MV-4-11 (cell line): ENCODE measurements at regions not wholly inside any gene's neighbourhood (a gene's known extent, or its start where the extent isn't known, plus 50 kb on each side); places are given as distances from the start of the nearest gene placed in this dataset.

Source experiments
- DNase-seq: peaks from one replicate; lab custom pipeline; 2025; lab: John Stamatoyannopoulos, UW

GRCh38 chr3:146912241-146913015, 307.3 kb upstream of the PLSCR5 start:
- no peak for DNase-seq

DNA sequence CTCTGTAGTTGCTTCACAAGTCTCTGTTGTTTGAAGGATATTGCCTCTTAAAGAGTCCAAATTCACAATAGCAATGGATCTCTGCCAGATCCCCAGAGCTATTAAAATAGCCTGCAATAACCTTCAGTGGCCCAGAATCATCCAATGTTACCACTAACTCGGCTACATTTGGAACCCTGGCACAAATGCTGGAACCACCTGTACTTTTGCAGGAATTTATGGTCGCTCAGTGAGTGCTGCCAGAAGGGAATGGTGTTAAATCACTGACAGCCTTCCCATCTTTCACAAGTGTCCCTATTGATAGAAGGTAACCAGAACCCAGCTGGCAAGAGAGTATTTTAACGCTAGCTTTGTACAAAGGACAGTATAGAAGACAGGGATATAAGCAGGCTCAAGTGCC, 298.8 kb upstream of the PLSCR5 start:
- DNase-seq, result no peak

- DNase-seq, result no peak
These were observed 294.0 kb upstream of the PLSCR5 start for GRCh38 chr3:146899171-146899570.

- no peak for DNase-seq
These were observed 291.6 kb upstream of the PLSCR5 start for GRCh38 chr3:146896711-146897110.

GRCh38 chr3:146895026-146895749, 290.0 kb upstream of the PLSCR5 start:
- no peak for DNase-seq

- no peak for DNase-seq
These were observed 289.3 kb upstream of the PLSCR5 start for GRCh38 chr3:146894406-146894805.

DNA sequence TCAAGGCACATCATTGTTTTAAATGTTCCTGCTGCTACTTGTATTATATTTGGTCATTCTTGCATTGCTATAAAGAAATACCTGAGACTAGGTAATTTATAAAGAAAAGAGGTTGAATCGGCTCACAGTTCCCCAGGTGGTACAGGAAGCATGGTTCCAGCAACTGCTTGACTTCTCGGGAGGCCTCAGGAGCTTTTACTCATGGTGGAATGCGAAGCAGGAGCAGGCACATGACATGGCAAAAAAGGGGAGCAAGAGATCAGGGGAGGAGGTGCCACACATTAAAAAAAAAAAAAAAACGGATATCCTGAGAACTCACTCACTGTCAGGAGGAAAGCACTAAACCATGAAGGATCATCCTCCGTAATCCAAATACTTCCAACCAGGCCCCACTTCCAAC, 286.9 kb upstream of the PLSCR5 start:
- no peak for DNase-seq

DNA sequence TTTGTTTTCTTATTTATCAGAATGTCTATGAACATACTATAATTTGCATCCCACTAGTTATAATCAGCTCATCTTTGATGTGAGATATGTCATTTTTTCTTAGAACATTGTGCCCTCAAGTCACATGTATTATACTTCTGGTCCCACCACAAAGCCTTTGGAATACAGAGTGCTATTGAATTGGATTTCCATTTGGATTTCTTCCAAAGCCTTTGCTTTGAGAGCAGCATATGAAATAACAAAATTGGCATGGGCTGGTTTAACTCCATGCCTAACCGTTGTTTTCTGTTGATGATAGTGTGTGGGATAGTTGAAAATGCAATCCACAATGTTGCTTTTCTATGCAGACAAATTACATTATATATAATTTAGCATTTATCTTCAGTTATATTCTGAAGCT, 284.5 kb upstream of the PLSCR5 start:
- no peak for DNase-seq

DNA sequence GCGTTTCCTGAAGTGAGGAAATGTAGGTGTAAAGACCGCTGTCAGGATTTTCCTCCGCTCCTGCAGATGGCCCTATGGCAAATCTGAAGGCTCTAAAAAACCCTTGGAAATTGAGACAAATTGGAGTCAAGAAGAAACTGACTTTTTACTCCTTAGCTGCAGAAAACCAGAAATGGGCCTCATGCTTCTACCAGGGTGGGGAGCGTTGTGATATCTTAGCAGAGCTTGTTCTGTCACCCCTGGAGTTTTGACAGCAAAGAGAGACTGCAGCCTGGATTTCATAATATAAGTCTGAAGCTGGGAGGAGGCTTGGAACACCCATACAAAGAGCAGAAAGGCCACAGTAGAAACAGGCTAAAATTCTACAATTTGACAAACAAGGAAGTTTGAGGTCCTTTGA, 283.0 kb upstream of the PLSCR5 start:
- no peak for DNase-seq

GRCh38 chr3:146884721-146885120, 279.6 kb upstream of the PLSCR5 start:
- no peak for DNase-seq

DNA sequence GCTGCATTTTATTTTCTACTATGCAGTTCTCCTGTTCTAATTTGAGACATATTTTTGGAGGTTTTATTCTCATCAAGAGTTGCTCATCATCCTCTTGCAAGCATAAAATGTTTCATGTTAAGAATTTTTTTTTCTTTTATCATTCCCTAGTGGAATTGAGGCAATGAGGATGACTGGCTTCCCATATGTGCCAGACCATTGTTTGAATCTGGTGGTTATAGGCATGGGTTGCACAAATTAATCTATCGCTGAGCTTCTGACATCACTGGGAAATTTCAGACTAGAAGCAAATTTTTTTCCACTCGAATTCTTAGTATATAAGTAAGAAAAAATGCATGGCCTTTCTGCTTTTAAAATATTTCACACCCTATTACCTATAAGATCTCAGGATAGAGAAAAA, 279.1 kb upstream of the PLSCR5 start:
- no peak for DNase-seq

GRCh38 chr3:146883288-146883687, 278.1 kb upstream of the PLSCR5 start:
- no peak for DNase-seq

DNA sequence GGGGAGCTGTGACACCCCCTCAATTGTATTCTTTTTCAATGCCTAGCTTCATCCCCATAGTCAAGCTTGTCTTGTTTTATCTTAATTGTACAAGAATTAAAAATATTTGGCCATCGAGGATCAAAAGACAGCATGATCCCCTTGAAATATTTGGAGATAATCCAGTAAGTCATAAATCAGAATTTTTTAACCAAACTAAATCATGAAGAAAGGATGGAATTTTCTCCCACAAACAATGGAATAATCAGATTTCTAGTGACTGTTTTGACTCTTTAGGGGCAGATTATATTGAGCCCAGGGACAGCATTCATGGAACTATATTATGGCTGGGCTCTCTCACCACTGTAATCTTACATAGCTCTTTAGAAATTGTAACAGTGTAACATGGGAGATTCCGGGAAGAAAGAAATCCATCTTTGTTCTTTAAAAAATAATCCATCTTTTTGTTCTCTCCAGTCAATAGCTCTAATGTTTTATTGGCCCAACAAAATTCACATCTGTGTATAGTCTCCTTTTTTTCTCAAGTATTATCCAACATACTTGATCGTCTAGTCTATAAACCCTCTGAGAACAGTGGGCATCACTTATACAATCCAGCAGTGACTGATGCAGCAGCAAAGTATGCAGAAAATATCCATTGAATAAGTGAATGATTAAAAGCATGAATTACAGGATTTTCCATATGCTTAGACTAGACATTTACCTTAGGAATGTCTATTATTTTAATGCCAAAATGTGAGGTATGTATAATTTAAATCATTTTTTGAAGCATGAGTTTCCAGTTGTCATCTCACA, 277.0 kb upstream of the PLSCR5 start:
- no peak for DNase-seq

GRCh38 chr3:146881356-146881755, 276.2 kb upstream of the PLSCR5 start:
- no peak for DNase-seq

GRCh38 chr3:146873748-146874147, 268.6 kb upstream of the PLSCR5 start:
- no peak for DNase-seq

DNA sequence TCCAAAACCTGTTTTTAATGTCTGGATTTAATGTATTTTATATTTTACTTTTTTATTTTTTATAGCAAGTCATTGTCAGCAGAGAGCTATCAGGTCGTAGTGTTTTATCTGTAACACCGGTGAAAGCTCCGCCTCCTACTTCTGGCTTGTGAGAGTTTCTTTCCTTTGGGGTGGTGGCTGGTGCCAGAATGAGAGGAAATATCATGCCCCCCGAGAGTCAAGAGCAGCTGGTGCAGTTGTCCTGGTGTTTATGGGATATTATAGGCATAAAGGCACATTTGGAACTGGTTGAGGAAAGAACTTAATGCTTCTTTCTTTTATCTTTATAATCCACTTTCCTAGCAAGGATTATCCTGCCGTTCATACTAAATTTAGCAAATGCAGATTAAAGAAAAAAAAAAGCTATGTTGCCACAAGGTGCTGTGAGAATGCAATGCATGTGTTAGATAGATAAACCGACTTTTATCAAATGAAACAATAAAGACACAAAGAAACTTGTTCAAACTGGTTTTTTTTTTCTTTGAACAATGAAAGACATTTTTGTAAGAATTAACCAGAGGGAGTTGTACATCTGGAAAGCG, 260.1 kb upstream of the PLSCR5 start:
- DNase-seq, result no peak

GRCh38 chr3:146861262-146861661, 256.1 kb upstream of the PLSCR5 start:
- DNase-seq, result no peak

DNA sequence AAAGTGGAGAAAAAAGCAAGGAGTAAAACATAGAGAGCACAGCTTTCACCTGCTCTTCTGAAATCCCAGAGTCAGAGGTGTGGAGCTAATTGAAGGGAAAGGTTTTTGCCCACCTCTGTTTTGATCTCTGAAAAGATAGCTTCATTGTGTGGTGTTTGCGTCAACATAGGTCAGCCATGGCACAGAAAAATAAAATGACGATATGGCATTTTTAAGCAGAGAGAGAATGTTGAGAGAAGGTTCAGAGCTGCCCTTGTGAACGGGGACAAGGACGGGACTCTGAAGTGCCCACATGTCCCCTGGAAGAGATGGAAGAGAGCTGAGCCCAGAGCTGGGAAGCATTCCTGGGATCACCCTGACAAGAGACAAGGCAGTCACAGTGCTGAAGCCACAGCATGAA, 249.4 kb upstream of the PLSCR5 start:
- DNase-seq, result no peak

- no peak for DNase-seq
These were observed 246.5 kb upstream of the PLSCR5 start for GRCh38 chr3:146851665-146852064.

- no peak for DNase-seq
These were observed 240.2 kb upstream of the PLSCR5 start for GRCh38 chr3:146845361-146845760.

DNA sequence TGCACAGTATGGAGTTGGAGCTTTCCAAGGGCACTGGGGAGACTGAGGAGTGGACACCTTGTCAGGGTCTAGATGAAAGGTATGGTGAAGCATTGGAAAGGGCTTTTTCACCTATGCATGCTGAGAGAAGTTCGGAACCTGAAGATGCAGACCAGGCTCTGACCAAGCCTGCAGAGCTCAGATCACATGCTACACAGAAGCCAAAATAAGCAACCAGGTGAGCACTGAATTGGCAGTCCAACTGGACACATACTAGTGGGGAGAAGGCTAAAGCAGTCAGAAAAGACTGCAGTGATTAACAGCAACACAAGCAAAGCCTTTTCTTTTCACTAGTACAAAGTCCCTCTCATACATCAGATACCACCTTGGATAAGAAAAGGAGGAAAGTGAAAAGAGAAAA, 238.3 kb upstream of the PLSCR5 start:
- no peak for DNase-seq

GRCh38 chr3:146839727-146840375, 234.7 kb upstream of the PLSCR5 start:
- DNase-seq, result no peak
